ENCODE measurements at regions not wholly inside any gene's neighbourhood (a gene's known extent, or its start where the extent isn't known, plus 50 kb on each side); places are given as distances from the start of the nearest gene placed in this dataset.

DNA sequence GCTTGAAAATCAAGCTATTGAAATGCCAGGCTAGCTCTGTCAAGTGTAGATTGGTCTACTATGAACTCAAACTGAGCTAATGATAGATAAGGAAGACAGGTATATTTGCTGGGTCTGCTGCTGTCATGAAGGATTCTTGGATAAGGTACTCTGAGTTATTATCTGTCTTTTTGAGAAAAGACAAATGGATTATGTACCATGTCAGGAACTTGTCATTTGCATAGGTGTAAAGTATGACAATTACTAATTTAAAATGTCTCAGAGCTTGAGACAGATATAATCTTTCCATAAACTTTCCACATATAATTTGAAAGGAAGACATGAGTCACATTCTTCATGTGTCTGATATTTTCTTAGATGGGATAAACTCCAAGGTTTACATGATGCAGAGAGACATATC is 594.1 kb upstream of the PTPRD start:
- TF ChIP-seq CTCF (IDR thresholded peaks at IDR 0.05), result no peak
- no peak for TF ChIP-seq POLR2AphosphoS5 (IDR thresholded peaks at IDR 0.05)

Data from suprapubic skin (tissue), 3 donors.